HG03108 (cell line): ENCODE measurements at regions not wholly inside any gene's neighbourhood (a gene's known extent, or its start where the extent isn't known, plus 50 kb on each side); places are given as distances from the start of the nearest gene placed in this dataset.

ENCODE experiments used
- ATAC-seq: cut with Tn5 transposase; IDR thresholded peaks from one replicate; pipeline ENCODE4 v1.9.1; 2021; ENCODE audit warnings: moderate library complexity; ENCODE audit not compliant: unreplicated experiment

DNA sequence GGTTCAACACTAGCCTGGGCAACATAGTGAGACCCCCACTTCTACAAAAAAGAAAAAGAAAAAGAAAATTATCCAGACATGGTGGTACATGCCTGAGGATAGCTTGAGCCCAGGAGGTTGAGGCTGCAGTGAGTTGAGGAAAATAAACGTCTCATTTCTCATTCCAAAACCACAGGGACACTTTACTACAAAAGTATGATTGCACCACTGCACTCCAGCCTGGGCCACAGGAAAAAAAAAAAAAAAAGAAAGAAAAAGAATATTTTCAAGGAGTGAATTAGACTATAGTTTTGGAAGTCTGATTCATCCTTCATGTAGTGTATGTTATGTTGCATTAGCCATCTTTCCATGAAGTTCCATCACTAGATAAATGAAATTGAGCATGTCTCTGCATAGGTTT, 149.5 kb upstream of the THBS1 start:
- no peak for ATAC-seq

DNA sequence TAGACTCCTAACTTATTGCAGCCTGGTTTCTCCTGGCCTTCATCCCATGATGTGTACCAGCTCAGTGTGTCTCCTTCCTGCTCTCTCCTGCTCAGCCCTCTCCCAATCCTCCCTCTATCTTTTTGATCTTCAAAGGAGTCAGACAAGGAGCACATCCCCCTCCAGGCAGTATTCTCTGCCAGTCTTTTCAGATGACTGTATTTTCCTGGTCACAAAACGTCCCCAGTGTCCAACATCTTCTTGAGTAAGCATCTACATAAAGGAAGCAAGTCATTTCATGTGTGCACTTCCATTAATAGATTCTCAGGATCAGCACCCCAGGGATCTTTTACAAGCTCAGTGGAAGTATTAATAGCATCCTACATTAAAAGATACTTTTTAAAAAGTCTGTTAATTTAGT, 148.9 kb upstream of the THBS1 start:
- ATAC-seq: no peak

DNA sequence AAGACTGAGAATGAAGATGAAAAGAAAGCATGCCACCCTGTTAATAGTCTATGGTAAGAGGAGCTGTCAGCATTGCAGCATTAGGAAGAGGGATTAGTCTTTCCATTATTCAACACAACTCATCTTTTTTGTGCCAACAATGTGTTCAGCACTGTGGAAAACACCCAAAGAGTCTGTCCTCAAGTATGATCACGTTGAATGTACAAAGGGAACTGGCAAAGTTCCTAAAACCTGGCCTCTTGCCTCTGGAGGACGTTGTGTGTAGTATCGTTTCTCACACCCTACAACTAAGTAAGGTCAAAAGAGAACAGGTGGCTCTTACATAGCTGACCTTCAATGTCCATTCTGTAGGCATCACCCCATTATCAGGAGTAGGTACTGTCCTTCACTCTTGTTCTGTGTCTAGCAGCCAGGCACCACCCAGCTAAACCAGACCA, 147.9 kb upstream of the THBS1 start:
- ATAC-seq: no peak

DNA sequence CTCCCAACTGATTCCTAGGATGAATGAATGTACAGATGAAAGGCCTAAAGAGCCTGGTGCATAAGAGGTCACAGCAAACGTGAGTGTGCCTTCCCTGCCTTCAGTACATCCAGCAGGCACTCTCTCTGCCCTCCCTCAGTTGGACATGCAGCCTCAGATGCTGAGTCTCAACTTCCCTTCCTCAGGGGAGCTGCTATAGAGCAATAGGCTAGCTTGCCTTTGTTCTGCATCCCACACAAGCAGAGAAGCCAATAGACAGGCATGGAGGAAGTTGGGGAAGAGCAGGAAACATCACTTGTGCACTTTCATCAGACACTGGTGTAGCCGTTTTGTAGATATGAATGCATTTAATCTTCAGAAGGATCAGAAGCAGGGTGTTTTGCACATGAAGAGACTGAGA, 147.5 kb upstream of the THBS1 start:
- no peak for ATAC-seq

DNA sequence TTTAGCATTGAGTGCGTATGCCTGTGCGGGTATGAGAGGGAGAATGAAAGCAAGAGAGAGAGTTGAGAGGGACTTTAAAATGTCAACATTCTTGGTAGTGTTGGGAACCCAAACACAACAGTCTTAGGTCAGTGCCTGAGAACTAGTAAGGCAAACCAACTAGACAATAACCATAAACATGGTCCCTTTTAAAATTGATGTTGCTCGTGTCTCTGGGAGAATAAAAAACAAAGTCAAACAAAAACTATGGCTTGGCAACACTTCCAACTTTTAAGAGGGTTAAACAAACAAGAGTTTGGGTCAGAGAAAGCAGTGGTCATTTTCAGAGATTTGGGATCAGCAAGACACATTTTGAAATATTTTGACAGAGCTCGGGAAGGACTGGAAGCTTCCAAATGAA, 146.7 kb upstream of the THBS1 start:
- no peak for ATAC-seq

DNA sequence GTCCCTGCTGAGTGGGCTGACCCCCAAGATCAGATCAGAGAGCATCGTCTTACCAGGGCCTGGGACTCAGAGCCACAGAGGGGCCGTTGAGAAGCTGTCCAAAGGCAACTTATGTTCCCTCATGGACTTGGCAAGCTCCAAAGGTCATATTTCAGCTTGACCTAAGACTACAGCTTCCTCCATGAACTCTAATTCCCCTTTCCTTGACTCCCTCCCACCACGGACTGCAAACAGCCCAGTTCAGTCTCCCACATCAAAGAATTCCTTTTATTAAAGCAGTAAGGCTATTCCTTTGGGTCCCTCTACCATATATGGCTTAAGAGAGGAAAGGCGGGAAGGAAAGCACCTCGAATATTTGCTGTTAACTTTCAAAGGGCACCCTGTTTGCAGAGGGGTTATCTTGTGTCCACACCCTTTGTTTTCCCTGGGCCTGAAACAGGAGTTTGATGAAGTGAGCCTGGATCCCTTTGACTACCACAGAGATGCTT, 146.1 kb upstream of the THBS1 start:
- ATAC-seq: no peak

DNA sequence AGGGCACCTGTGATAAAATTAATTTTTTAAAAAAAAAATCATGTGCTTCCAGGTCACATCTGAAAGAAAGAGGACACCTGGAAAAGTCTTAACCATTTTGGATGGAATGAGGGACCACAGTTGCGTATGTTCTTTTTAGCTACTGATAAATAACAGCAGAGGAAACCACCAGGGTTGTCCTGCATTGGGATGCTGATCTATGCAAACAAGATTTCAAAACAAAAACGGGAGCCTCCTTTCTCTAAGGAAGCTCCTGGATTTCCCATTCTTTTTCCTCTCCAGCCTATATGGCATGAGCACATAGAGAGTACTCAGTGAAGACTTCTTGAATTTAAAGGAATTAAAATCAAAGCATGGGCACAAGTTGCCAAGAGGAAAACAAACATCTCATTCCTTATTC, 145.6 kb upstream of the THBS1 start:
- ATAC-seq: no peak

DNA sequence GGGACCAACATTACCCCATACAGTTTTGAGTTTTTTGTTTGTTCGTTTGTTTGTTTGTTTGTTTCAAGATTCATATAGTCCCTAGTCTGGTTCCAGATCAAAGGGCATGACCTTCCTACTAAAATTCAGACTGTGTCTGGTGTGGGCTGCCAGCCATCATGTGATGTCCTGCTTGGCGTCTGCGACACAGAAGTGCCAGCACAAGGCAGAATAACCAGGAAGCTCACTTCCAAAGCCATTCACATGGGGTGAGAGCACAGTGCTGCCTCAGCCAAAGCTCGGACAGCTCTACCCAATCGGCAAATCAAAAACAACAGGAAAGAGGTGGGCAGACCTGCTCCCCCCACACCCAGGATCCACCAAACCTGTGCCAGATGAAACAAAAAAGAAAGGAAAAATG, 142.6 kb upstream of the THBS1 start:
- no peak for ATAC-seq

DNA sequence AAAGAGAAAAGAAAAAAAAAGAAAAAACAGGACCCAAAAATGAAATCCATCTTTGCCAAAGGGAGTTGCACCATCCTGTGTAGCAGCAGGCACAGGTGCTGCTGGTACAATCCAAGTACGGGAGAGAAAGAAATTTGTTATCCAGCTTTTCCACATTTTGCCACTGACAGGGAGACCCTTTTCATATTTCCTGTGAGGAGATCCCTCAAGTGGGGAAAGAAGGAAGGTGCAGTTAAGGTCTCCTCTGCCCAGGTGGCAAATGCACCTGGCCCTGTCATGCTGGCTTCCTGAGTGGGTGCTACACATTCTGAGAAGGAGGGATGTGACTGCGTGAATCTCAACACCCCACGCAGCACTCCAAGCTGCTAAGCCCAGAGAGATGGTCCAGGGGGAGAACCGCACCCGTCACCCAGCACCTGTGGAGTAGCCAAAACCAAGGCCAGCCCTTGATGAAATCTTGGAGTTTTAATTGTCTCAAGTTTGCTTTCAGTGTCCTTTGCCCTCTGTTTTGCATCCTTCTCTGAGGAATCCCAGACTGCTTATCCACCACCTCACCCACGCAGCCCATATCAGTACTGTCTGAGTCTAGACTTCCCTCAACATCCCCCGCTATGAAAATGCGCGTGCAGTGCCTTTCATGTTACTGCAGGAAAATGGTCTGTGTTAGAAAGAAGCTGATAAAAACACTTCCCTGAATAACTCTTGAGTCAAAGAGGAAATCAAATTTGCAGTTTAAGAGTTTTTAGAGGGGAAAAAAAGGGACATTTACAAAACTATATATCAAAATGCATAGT, 141.9 kb upstream of the THBS1 start:
- ATAC-seq: no peak

DNA sequence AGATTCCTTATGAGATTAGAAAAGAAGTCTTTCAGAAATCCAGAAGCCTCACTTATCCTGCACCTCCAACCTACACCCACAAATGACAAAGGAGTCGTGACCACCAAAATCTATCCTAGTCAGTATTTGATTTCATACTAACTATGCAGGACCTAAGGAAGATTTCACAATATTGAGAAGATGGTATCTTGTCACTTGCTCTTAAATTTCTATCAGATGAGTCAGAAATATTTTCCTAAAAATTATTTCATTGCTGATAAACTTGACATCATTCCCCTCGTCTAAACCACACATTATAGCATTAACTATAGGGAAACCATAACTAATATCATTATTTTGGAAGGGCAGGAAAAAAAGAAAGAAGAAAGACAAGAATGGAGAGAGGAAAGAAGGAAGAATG, 138.0 kb upstream of the THBS1 start:
- ATAC-seq: no peak

DNA sequence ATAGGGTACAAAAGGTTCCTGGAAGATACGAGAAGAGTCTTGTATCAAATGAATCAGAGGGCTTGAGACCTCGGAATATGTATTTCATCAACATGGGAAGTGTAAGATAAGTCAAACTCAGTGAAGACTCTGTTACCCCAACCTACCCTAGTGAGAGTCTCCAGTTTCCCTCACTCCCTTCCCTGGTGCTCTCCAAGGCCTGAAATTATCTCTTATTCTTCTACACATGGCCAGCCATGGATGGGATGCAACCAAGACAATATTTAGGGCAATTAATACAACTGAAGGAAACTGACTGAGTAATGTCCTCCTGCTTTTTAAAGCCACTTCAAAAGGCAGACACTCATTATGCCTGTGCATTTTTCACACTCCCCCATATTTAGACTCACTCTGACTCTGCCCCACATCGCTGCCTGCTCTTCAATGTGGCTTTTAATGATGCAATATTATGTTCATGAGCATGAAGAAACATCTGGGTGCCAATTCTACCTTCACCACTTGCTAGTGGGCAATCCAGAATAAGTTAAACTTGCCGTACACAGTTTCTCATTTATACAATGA, 137.1 kb upstream of the THBS1 start:
- no peak for ATAC-seq

DNA sequence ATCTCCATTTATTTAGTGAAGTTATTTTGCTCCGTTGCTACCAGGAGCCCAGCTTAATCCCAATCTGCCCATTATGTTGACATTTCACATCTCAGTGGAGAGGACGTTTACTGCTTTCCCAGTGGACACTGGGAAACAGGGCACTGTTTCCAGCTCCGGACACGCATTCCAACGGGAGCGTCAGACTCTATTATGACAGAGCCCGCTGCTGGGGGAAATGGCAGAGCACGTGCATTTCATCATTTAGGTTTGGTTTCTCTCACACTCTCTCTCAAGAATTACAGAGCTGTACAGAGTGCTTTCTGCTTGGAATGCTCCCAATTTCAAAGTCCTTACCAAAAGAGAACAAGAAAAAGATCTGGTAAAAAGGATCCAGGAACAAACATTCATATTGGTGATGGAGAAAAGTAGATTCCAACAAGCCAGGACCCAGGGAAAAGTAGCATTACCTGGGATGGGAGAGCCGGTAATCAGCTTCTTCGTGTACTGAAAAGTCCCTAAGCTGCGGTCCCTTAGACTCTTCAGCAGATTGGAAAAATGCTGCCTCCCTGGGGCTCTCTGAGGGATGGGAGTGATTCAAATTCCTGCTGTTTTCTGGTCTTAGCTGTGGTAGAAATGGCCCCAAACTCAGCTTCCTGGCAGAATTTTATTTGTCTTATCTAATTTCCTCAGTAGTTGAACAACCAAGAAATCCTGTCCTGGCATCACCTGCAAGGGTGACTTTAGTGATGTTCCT, 136.0 kb upstream of the THBS1 start:
- no peak for ATAC-seq

DNA sequence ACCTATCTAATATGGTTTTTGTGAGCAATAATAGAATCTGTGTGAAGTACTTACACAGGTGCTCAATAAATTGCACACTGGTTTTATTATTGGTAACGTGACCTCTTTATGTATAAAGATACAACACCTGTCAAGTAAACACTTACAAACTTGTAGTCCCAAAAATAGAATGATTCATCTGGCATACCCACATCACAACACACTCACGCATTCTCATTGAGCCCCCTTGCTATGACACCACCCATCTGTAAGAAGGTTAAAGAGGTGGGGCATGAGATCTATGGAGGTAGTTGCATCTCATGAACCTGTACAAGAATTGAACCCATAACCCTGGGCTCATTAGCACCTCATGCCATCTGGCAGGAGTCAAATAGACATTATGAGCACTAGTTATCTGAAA, 134.9 kb upstream of the THBS1 start:
- ATAC-seq: no peak

DNA sequence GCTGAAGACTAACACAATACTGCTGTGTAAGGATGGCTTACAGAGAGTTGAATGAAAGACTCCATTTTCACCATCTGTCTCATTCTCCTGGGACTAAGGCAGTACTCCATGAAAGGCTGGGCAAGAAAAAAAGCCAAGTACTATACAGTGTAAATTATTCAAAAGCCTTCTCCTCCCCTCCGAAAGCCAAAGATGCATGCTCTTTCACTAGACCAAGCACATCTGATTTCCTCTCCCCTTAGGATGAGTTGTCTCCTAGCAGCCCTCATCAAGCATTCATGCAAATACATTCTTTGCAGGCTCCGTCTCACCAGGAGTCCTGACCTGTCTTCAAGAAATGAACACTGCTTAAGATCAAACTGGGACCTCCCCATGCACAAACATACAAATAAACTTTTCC, 133.5 kb upstream of the THBS1 start:
- ATAC-seq: no peak

DNA sequence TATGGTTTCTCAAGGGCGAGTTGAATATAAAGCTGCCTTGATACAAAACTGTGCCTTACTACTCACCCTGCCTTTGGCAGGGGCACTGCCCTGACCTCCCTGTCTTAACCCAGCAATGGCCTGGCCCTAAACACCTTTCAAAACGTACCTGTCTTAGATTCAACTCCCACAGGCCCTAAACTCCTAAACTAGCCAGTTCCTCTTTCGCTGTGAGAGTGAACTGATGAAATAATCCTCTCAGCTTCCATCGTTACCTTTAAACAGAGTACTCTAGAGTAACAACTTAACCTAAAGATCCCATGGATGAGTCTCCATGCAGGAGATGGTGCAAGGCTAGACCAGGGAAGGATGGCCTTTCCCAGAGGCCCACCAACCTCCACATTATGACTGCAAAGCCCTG, 133.0 kb upstream of the THBS1 start:
- no peak for ATAC-seq

DNA sequence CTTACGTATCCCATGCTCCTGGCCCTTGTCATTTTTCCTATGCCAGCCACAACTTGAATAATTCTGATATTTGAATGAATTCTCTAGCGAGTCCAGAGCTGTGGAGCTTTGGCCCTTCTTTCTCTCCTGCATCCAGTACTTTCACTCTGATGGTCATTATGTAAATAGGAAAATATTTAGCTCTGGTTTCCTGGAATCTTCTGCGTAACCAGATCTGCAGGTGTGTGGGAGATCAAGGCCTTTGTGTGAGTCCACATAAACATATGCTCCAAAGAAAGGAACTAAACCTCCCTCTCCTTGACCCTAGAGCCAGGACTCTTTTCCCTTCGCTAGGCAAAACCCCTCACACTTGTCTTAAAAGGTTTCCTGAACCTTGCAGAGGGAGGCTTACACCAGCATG, 132.5 kb upstream of the THBS1 start:
- ATAC-seq: no peak

DNA sequence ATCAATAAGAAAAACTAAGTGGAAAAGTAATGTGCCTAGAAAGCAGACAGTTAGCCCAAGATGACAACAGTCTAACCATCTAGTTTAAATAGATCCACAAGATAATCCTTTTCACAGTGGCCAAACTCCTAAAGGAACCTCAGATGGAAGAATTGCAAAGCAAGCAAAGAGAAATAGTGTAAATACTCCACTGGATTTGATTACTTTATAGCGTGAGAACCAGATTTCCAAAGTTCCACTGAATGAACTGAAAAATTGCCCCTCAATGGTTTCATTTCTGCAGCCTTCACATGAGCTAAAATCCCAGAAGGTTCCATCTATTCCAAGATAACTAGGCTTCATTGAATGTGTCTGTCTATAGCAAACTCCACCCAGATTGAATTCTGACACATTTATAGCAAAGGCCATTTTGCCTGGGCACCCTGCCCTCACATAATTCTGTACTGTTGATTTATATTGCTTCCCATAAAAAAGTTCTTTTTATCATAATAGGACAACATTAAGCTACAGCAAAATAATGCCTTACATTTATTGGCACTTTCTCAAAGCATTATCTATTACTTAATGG, 129.7 kb upstream of the THBS1 start:
- no peak for ATAC-seq

DNA sequence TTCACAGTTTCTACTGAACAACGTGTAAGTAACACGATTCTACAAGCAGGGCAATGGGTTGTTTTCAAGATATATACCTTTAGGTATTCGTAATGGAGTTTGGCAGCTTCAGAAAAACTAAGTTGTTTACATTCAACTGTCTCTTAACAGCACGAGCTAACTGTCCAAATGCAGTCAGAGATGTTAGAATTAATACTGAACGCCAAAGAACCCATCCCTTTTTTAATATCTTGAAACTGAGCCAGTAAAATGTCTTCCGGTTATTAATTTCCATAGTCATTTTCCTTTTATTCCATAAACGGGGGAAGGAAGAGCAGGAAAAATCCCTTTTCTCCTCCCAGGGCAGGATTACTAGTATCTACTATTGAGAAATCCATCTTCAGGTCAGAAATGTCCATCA, 129.0 kb upstream of the THBS1 start:
- no peak for ATAC-seq

DNA sequence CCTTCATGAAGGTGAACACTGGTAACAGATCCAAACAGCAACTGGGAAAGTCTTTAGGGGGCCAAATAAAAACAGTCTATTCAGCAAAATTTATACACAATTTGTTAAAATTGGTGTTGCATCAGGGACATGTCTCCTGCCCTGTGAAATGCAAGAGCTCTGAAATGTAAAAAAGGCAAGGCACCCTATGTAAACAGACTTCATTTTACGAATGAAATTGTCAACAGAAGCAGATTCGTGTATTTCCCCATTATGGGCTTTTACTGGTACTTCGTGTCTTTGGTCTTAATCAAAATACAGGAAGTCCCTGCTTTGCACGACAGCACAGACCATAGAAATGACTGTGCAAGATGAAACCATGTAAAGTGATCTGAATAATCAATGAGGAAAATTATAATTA, 127.3 kb upstream of the THBS1 start:
- ATAC-seq: no peak

DNA sequence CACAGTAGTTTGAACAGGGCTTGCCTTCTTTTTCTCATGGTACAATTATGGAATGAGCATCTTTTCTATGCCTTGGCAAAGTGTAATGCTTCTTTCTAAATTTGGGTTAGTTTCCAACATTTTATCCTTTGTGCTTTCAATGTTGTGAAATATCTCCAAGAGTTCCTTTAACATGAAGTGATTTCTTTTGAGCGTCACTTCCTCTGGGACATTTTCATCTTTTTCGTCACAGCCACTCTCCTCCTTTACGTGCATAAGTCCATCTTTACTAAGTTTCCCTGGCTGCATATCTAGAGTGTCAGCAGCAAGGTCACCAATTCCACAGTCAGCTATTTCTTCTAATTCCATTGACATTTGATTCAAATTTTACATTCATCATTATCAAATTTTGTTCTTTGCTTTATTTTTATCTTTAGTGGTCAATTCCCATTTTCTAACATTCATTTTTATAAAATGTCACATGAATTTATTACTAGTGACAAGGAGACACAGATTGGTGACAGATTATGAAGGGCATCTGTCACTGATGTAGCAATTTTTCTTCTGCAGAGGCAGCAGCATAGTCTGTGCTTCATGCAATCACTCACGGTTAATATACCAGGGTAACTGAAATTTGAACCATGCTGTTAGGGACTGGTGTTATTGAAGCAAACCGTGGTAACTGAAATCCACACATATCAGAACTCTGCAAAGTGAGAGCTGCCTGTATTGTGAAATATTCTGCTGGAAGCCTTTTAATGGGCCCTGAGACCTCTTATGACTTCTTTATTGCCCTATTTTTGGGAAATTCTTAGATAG, 126.5 kb upstream of the THBS1 start:
- ATAC-seq: no peak

DNA sequence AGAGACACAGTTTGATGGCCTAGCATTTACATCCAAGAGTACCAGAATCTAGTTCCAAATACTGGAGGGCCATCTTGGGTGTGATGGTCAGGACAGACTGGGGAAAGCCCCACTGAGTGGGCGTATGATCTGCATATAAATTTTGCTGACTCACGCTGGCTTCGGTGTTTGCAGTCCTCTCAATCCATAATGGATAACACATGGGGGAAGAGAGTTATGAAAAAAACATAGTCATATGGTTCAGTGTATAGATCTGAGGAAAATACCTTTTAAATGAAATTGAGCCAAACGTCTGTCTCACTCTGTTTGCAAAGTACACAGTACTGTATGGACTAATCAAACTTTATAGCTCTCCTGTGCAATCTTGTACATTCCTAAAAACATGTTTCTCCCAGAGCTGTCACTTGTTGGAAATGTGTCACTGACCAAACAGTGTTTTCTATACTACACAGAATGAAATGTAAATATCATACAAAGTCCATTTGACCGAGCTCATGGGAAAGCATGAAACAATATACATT, 125.3 kb upstream of the THBS1 start:
- no peak for ATAC-seq
